Astrocyte (in vitro differentiated cells and primary cell): ENCODE measurements at regions not wholly inside any gene's neighbourhood (a gene's known extent, or its start where the extent isn't known, plus 50 kb on each side); places are given as distances from the start of the nearest gene placed in this dataset.

Experiments
- CTCF ChIP-seq: IDR thresholded peaks from 2 replicates; pipeline ENCODE4 v1.5.1; 2011; ENCODE audit warnings: low read depth, mild to moderate bottlenecking, inconsistent platforms, low read length, moderate library complexity; ENCODE audit not compliant: insufficient read depth
- EZH2 ChIP-seq: IDR thresholded peaks from 2 replicates; pipeline ENCODE4 v1.6.1; 2012; ENCODE audit warnings: mild to moderate bottlenecking, low read length, inconsistent platforms; ENCODE audit not compliant: insufficient read depth

GRCh38 chr12:28704477-28705169, 444.5 kb upstream of the FAR2 start:
- TF ChIP-seq EZH2 (no peak), CTCF (no peak)
